ENCODE measurements at regions not wholly inside any gene's neighbourhood (a gene's known extent, or its start where the extent isn't known, plus 50 kb on each side); places are given as distances from the start of the nearest gene placed in this dataset.
"Not testable (repeated sequence)": the region's sequence is repeated elsewhere in the genome, so short reads cannot be mapped to it uniquely, and the experiment has no call there.

GRCh38 chr22:19606332-19607191 lies 82.4 kb upstream of the CLDN5 start:
- DNase-seq (ENCODE audit: extremely low spot score) = peak; percentile 5
- POLR2A ChIA-PET = no interaction called here
- TF ChIP-seq ELF4 (IDR thresholded peaks at IDR 0.05) = no peak
- no peak for TF ChIP-seq ZNF384 (IDR thresholded peaks at IDR 0.05)
- no peak for TF ChIP-seq SUZ12 (IDR thresholded peaks at IDR 0.05)
- no peak for TF ChIP-seq TARDBP (IDR thresholded peaks at IDR 0.05)
- no peak for TF ChIP-seq SP1 (IDR thresholded peaks at IDR 0.05)
- no peak for TF ChIP-seq FOXA1 (IDR thresholded peaks at IDR 0.05)
- no peak for TF ChIP-seq FOXK2 (IDR thresholded peaks at IDR 0.05)
- TF ChIP-seq LEF1 (IDR thresholded peaks at IDR 0.05; ENCODE audit: borderline replicate concordance) = no peak
- CTCF ChIA-PET = no interaction called here

- no peak for DNase-seq (ENCODE audit: extremely low spot score)
- TF ChIP-seq CTBP1 (IDR thresholded peaks at IDR 0.05; ENCODE audit: borderline replicate concordance) (no peak), BHLHE40 (IDR thresholded peaks at IDR 0.05; ENCODE audit: borderline replicate concordance) (no peak), SUZ12 (IDR thresholded peaks at IDR 0.05) (no peak), FOXM1 (IDR thresholded peaks at IDR 0.05; ENCODE audit: borderline replicate concordance) (no peak), LEF1 (IDR thresholded peaks at IDR 0.05; ENCODE audit: borderline replicate concordance) (no peak), HDGF (IDR thresholded peaks at IDR 0.05; ENCODE audit: borderline replicate concordance) (no peak), NFRKB (IDR thresholded peaks at IDR 0.05) (no peak), L3MBTL2 (conservative IDR thresholded peaks at IDR 0.05) (no peak), ELF4 (IDR thresholded peaks at IDR 0.05) (no peak), FOXK2 (IDR thresholded peaks at IDR 0.05) (no peak), TARDBP (IDR thresholded peaks at IDR 0.05) (no peak)
- ChIA-PET POLR2A (no interaction called here), CTCF (no interaction called here)
These were observed 83.2 kb upstream of the CLDN5 start for GRCh38 chr22:19607192-19608002.

- ChIA-PET POLR2A (no interaction called here), CTCF (no interaction called here)
- TF ChIP-seq SP1 (IDR thresholded peaks at IDR 0.05) = no peak
- TF ChIP-seq FOXM1 (IDR thresholded peaks at IDR 0.05; ENCODE audit: borderline replicate concordance) = no peak
- TF ChIP-seq LEF1 (IDR thresholded peaks at IDR 0.05; ENCODE audit: borderline replicate concordance) = no peak
- no peak for TF ChIP-seq ZNF384 (IDR thresholded peaks at IDR 0.05)
- TF ChIP-seq ARNT (IDR thresholded peaks at IDR 0.05) = no peak
- TF ChIP-seq FOXK2 (IDR thresholded peaks at IDR 0.05) = no peak
- no peak for TF ChIP-seq BHLHE40 (IDR thresholded peaks at IDR 0.05; ENCODE audit: borderline replicate concordance)
- DNase-seq (ENCODE audit: extremely low spot score) = no peak
These were observed 83.9 kb upstream of the CLDN5 start for GRCh38 chr22:19608003-19608690.

GRCh38 chr22:19609753-19610152 lies 85.5 kb upstream of the CLDN5 start:
- DNase-seq (ENCODE audit: extremely low spot score); POLR2A ChIA-PET: not testable (repeated sequence)
- CTCF ChIA-PET = interaction anchor here (0.7 kb wide), 1 partner anchor 22 kb away, joined by 5 read pairs; no protein-coding TSS in a partner anchor

- no peak for DNase-seq (ENCODE audit: extremely low spot score)
- ChIA-PET POLR2A (no interaction called here), CTCF (no interaction called here)
These were observed 86.5 kb upstream of the CLDN5 start for GRCh38 chr22:19610518-19611253.

GRCh38 chr22:19611590-19611989 lies 87.4 kb upstream of the CLDN5 start:
- no peak for TF ChIP-seq SUZ12 (IDR thresholded peaks at IDR 0.05)
- TF ChIP-seq FOXM1 (IDR thresholded peaks at IDR 0.05; ENCODE audit: borderline replicate concordance) = no peak
- TF ChIP-seq SP1 (IDR thresholded peaks at IDR 0.05) = no peak
- no peak for TF ChIP-seq BHLHE40 (IDR thresholded peaks at IDR 0.05; ENCODE audit: borderline replicate concordance)
- no peak for TF ChIP-seq FOXK2 (IDR thresholded peaks at IDR 0.05)
- TF ChIP-seq ZNF384 (IDR thresholded peaks at IDR 0.05) = no peak
- no peak for TF ChIP-seq ELF4 (IDR thresholded peaks at IDR 0.05)
- no peak for DNase-seq (ENCODE audit: extremely low spot score)
- POLR2A ChIA-PET = no interaction called here
- CTCF ChIA-PET = no interaction called here

More at GRCh38 chr22:19610518-19611253, 86.5 kb upstream of the CLDN5 start:
- TF ChIP-seq FOXA1 (IDR thresholded peaks at IDR 0.05) (no peak), HDGF (IDR thresholded peaks at IDR 0.05; ENCODE audit: borderline replicate concordance) (no peak), PKNOX1 (IDR thresholded peaks at IDR 0.05) (no peak), ARNT (IDR thresholded peaks at IDR 0.05) (no peak), FOXK2 (IDR thresholded peaks at IDR 0.05) (no peak)

Measured in HEK293T (cell line).